ENCODE measurements at regions not wholly inside any gene's neighbourhood (a gene's known extent, or its start where the extent isn't known, plus 50 kb on each side); places are given as distances from the start of the nearest gene placed in this dataset.
"Not testable (repeated sequence)": the region's sequence is repeated elsewhere in the genome, so short reads cannot be mapped to it uniquely, and the experiment has no call there.

- DNase-seq (ENCODE audit: low spot score), result no peak
Measured at GRCh38 chr12:127038152-127038551, 1228.8 kb upstream of the TMEM132C start.

DNA sequence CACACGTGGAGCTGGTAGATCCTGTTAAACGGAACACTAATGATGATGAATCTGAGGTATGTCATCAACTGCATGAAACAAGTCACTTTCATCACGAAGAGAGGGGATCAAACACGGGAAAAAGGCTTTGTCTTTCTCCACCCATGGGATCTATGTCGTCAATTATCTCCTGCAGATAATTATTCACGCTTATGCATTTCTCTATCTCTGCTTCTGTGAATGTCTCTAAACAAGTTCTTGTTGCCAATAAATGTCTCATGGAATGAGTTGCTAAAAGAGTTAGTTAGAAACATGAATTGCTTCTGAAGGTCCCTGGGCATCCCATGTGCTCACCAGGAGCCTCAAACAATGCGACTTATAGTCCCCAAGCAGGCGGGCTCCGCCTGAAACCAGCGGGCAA lies 1228.2 kb upstream of the TMEM132C start:
- DNase-seq (ENCODE audit: low spot score), result no peak

DNA sequence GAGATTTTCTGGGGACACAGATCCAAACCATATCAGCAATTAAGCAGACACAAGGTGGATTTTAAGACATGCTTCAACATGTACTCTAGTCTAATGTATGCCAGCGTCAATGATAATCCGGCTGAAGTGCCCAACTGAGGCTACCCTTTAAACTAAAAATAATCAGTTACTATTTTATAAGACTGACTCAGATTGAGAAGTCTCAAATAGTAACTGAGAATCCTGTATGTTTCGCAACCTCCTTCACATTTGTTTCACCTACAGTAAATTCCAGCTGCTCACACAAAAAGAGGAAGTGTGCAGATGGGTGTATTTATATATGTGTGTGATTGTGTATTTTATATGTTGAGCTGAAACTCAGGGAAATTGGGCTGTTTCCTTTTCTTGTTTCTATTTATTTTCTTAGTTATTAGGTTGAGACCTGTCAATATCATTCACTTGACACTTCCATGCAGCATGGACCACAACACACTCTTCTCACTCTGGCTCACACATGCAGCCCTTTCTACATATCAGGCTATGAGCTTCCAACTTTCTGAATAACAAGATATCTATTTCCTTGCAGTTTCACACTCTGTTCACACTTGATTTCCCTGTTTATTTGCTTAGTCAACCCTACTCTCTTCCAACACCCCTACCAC lies 1224.9 kb upstream of the TMEM132C start:
- DNase-seq (ENCODE audit: low spot score), result no peak

- DNase-seq (ENCODE audit: low spot score), result no peak
Measured at GRCh38 chr12:127043731-127044130, 1223.2 kb upstream of the TMEM132C start.

DNA sequence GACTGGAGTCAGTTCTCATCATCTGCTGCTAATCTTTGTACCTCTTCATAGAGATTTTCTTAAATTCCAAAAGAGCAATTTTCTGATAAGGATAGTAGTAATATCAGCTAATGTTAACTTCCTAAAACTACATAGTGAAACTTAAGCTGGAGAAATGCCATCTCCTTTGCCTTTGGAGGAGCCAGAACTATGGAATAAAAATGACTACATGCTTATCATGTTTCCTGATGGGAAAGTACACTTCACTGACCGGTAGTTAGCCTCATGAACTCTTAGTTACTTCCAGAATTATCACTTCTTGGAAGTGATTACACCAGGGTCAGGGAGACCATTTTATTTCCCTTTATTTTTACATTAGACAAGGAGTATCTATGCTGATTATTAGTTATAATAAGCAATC lies 1222.1 kb upstream of the TMEM132C start:
- DNase-seq (ENCODE audit: low spot score), result no peak

GRCh38 chr12:127046467-127046866 lies 1220.5 kb upstream of the TMEM132C start:
- DNase-seq (ENCODE audit: low spot score), result no peak

GRCh38 chr12:127048057-127048456 lies 1218.9 kb upstream of the TMEM132C start:
- no peak for DNase-seq (ENCODE audit: low spot score)

DNA sequence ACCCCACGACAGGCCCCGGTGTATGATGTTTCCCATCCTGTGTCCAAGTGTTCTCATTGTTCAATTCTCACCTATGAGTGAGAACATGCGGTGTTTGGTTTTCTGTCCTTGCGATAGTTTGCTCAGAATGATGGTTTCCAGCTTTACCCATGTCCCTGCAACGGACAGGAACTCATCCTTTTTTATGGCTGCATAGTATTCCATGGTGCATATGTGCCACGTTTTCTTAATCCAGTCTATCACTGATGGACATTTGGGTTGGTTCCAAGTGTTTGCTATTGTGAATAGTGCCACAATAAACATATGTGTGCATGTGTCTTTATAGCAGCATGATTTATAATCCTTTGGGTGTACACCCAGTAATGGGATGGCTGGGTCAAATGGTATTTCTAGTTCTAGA lies 1218.4 kb upstream of the TMEM132C start:
- DNase-seq (ENCODE audit: low spot score), result not testable (repeated sequence)

DNA sequence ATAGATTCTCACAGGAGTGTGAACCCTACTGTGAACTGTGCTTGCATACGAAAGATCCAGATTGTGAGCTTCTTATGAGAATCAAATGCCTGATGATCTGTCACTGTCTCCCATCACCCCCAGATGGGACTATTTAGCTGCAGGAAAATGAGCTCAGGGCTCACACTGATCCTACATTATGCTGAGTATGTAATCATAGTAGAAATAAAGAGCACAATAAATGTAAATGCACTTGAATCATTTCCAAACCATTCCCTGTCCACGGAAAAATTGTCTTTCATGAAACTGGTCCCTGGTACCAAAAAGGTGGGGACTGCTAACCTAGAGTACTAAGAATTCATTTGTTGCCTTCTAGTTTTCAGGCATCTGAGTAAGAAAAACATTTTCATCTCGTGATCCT lies 1215.8 kb upstream of the TMEM132C start:
- no peak for DNase-seq (ENCODE audit: low spot score)

- no peak for DNase-seq (ENCODE audit: low spot score)
Measured at GRCh38 chr12:127052511-127053232, 1214.3 kb upstream of the TMEM132C start.

DNA sequence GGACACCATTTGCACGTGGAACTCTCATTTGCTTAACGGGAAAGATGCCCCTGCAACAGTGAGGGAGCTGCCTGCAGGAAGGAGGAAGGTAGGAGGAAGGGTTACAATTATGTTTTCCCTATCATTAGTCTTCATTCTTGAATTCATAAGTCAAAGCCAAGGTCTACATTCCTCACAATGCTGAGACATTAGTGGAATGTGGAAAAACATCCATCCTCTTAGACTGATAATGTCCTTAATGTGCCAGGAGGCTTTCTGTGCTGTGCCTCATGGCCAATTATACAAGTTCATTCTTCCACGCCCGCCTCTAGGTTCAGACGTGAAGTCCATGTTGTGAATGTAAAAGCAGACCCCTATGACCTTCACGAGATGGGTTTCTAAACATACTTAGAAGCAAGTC lies 1212.4 kb upstream of the TMEM132C start:
- no peak for DNase-seq (ENCODE audit: low spot score)

- no peak for DNase-seq (ENCODE audit: low spot score)
Measured at GRCh38 chr12:127060310-127060847, 1206.6 kb upstream of the TMEM132C start.

DNA sequence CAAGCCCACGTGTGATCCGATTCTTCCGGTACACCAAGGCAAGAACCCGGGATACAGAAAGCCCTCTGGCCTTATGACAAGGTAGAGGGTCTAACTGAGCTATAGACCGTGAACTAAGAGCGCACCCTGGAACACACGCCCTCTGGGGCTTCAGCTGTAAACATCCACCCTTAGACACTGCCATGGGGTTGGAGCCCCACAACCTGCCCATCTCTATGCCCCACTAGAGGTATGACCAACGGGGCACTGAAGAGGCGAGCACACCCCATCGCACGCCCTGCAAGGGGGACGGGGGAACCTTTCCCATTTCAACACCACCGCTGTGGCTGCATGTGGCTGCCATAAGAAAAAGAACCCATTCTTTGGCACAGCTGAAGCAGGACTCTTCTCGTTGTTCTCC lies 1206.0 kb upstream of the TMEM132C start:
- no peak for DNase-seq (ENCODE audit: low spot score)

- DNase-seq (ENCODE audit: low spot score), result no peak
Measured at GRCh38 chr12:127063339-127064072, 1203.5 kb upstream of the TMEM132C start.

- no peak for DNase-seq (ENCODE audit: low spot score)
Measured at GRCh38 chr12:127064207-127064606, 1202.8 kb upstream of the TMEM132C start.

DNA sequence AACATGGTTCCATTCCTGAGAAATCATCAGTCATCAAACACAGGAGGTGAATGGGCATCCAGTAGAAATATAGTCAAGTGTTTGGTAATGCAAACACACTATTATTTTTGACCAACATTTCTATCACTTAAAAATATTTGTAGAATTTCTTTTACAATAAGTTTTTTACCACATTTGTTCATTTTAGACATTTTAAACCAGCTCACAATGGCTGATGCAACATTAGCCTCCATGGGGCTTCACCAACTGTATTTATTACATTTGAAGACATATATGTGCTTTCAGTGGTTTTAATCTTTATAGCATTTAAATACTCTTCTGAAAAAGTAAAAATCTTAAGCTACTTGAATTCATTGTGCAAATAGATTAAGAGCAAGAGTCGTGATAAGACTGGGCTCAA lies 1201.4 kb upstream of the TMEM132C start:
- DNase-seq (ENCODE audit: low spot score), result no peak

DNA sequence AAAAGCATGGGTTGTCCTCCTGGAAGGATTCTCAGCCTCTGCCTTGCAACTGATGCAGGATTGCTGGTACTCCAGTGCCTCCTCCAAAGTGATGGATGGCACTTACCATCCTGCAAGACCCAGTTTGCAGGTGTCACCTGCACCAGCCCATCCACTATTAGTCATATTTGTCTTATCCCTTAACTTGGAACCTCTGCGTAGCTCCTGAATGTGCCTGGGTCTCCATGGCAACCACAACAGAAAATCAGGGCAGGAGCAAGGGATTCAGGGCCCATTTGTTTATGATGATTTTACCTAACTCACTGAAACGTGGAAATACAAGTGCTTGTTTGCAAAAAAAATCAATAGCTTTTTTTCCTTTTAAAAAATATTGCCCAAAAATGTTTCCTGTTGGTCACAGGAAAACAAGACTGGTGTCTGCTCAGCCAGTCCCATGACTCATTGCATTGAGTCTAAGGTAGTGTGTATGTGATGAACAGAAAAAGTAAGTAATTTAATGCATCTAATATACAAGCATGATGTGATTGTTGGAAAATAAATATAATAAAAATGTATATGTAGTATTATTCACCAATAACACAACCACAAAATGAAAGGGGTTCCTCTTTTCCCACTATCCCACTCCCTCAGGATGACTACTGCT lies 1196.3 kb upstream of the TMEM132C start:
- no peak for DNase-seq (ENCODE audit: low spot score)

- no peak for DNase-seq (ENCODE audit: low spot score)
Measured at GRCh38 chr12:127074161-127074560, 1192.8 kb upstream of the TMEM132C start.

GRCh38 chr12:127075981-127076380 lies 1191.0 kb upstream of the TMEM132C start:
- DNase-seq (ENCODE audit: low spot score), result no peak

- no peak for DNase-seq (ENCODE audit: low spot score)
Measured at GRCh38 chr12:127077262-127078045, 1189.5 kb upstream of the TMEM132C start.

- DNase-seq (ENCODE audit: low spot score), result no peak
Measured at GRCh38 chr12:127078577-127079350, 1188.2 kb upstream of the TMEM132C start.
